Vagina (tissue), 2 donors: ENCODE measurements at regions not wholly inside any gene's neighbourhood (a gene's known extent, or its start where the extent isn't known, plus 50 kb on each side); places are given as distances from the start of the nearest gene placed in this dataset.

ENCODE experiments used
- DNase-seq, 2 donors: peaks; one replicate each; pipeline ENCODE4 v3.0.0-alpha.2; 2017; ENCODE audit errors: extremely low spot score in 2 of 2
- H3K27ac ChIP-seq: fragments of 200-600 bp; sonication (generic); one replicate; pipeline ENCODE4 v1.5.1; 2019
- H3K27me3 ChIP-seq: fragments of 200-600 bp; sonication (generic); one replicate; pipeline ENCODE4 v1.5.1; 2019
- H3K36me3 ChIP-seq, 2 donors: fragments of 200-600 bp; sonication (generic); one replicate each; pipeline ENCODE4 v1.5.1; 2017 to 2019
- H3K4me1 ChIP-seq: fragments of 200-600 bp; sonication (generic); one replicate; pipeline ENCODE4 v1.5.1; 2019
- H3K4me3 ChIP-seq, 2 donors: fragments of 200-600 bp; sonication (generic); 1 replicate in 1 of 2; 2 replicates in 1 of 2; pipeline ENCODE4 v1.5.1; 2016 to 2019
- H3K9me3 ChIP-seq: fragments of 200-600 bp; sonication (generic); one replicate; pipeline ENCODE4 v1.5.1; 2019
- POLR2A ChIP-seq, 2 donors: fragments of 450-650 bp; IDR thresholded peaks; one replicate each; pipeline ENCODE4 v1.6.1; 2017; ENCODE audit warnings: antibody characterized with exemption in 2 of 2, mild to moderate bottlenecking in 2 of 2, moderate library complexity in 2 of 2
- POLR2AphosphoS5 ChIP-seq, 2 donors: sonication (generic); formaldehyde crosslinking; IDR thresholded peaks; one replicate each; pipeline ENCODE4 v1.9.0; 2017; ENCODE audit warnings: antibody characterized with exemption in 2 of 2, mild to moderate bottlenecking in 2 of 2, low read depth in 1 of 2; ENCODE audit not compliant: insufficient read depth in 1 of 2
- intact Hi-C: fragments of 100-400 bp; cut with DNase I; formaldehyde crosslinking; loops from one replicate; pipeline ENCODE4 v1.15.1; 2023
- TF ChIP-seq, protein P1 (sequence below), 3 experiments: fragments of 450-650 bp in 2 of 3; fragments of 200-600 bp in 1 of 3; sonication (generic) in 1 of 3; IDR thresholded peaks; one replicate each; pipeline ENCODE4 v1.5.1; 2017 to 2019; ENCODE audit warnings: antibody characterized with exemption in 3 of 3, mild to moderate bottlenecking in 2 of 3, moderate library complexity in 2 of 3

DNA sequence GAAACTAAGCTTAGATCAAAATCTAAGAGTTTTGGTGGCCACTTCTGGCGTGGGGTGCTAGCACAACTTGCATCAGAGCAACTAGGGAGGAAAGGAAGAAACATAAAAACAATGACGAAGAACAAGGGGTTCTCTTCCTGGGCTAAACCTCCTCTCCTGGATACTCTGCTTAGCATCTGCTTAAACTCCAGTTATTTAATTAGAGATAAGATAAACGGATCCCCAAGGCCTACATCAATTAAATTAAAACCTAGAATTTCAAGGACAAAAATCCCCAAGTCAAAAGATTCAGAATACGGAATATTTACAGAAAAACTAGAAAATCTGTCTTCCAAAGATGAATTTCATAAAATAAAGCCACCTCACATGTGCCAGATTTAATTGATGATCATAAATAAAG is 281.9 kb downstream of the SHOX2 start:
- no peak overlapping the region for H3K4me3 ChIP-seq
- H3K9me3 ChIP-seq, result no peaks in the 10 kb centered on the region
- intact Hi-C loops, result no loop called here
- H3K27me3 ChIP-seq, result no peaks in the 10 kb centered on the region
- DNase-seq, result no peak
- no peak overlapping the region for H3K27ac ChIP-seq
- no peaks in the 10 kb centered on the region for H3K36me3 ChIP-seq
- no peaks in the 10 kb centered on the region for H3K4me1 ChIP-seq
- TF ChIP-seq, protein P1, sequence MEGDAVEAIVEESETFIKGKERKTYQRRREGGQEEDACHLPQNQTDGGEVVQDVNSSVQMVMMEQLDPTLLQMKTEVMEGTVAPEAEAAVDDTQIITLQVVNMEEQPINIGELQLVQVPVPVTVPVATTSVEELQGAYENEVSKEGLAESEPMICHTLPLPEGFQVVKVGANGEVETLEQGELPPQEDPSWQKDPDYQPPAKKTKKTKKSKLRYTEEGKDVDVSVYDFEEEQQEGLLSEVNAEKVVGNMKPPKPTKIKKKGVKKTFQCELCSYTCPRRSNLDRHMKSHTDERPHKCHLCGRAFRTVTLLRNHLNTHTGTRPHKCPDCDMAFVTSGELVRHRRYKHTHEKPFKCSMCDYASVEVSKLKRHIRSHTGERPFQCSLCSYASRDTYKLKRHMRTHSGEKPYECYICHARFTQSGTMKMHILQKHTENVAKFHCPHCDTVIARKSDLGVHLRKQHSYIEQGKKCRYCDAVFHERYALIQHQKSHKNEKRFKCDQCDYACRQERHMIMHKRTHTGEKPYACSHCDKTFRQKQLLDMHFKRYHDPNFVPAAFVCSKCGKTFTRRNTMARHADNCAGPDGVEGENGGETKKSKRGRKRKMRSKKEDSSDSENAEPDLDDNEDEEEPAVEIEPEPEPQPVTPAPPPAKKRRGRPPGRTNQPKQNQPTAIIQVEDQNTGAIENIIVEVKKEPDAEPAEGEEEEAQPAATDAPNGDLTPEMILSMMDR (IDR thresholded peaks at IDR 0.05), result no peak
- TF ChIP-seq POLR2A (IDR thresholded peaks at IDR 0.05) (no peak), POLR2AphosphoS5 (IDR thresholded peaks at IDR 0.05; ENCODE audit: insufficient read depth in 1 of 2, low read depth in 1 of 2) (no peak)

DNA sequence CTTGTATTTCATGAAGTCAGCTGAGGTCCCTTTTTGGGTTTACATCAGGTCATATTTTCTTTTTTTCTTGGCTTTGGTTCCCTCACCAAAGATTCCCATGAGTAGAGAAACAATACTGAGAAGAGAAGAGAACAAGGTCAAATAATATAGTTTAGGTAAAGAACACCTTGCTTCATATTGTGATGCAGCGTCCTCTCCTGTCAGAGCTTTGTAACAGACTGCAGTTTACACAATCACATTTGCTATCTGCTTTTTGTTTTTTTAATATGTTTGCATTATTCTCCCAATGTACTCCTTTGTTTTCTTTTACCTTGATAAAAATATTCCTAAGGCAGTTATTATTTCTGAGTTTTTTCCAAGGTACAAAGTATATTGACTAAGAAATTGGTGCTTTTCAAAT is 283.2 kb downstream of the SHOX2 start:
- Histone ChIP-seq H3K4me3 (no peak overlapping the region), H3K27me3 (no peaks in the 10 kb centered on the region), H3K36me3 (no peaks in the 10 kb centered on the region), H3K4me1 (no peaks in the 10 kb centered on the region), H3K9me3 (no peaks in the 10 kb centered on the region), H3K27ac (no peak overlapping the region)
- TF ChIP-seq POLR2AphosphoS5 (IDR thresholded peaks at IDR 0.05; ENCODE audit: insufficient read depth in 1 of 2, low read depth in 1 of 2), result no peak
- TF ChIP-seq, protein P1 (IDR thresholded peaks at IDR 0.05), result no peak
- intact Hi-C loops, result no loop called here
- DNase-seq, result no peak

DNA sequence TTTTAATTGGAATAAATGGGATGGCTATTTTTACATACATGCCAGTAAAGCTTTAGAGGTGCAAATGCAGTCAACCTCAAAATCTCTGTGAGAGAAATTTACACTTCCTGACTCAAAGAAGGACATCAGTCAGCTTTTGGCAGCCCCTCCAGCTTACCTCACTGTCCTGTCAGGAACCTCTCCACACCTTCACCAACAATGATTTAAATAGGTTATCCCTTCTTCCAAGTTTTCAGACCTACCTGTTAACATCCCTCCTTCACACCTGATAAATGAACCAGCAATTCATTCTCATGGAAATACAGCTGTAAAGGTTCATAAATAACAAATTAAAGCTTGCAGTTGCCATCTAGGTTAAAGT is 286.1 kb downstream of the SHOX2 start:
- TF ChIP-seq POLR2AphosphoS5 (IDR thresholded peaks at IDR 0.05; ENCODE audit: insufficient read depth in 1 of 2, low read depth in 1 of 2) (no peak), POLR2A (IDR thresholded peaks at IDR 0.05) (no peak)
- TF ChIP-seq, protein P1 (IDR thresholded peaks at IDR 0.05), result no peak
- no peak for DNase-seq
- no peak overlapping the region for H3K27ac ChIP-seq
- H3K27me3 ChIP-seq, result no peaks in the 10 kb centered on the region
- H3K9me3 ChIP-seq, result no peaks in the 10 kb centered on the region
- H3K4me1 ChIP-seq, result no peaks in the 10 kb centered on the region
- no peaks in the 10 kb centered on the region for H3K36me3 ChIP-seq
- intact Hi-C loops, result no loop called here
- no peak overlapping the region for H3K4me3 ChIP-seq

DNA sequence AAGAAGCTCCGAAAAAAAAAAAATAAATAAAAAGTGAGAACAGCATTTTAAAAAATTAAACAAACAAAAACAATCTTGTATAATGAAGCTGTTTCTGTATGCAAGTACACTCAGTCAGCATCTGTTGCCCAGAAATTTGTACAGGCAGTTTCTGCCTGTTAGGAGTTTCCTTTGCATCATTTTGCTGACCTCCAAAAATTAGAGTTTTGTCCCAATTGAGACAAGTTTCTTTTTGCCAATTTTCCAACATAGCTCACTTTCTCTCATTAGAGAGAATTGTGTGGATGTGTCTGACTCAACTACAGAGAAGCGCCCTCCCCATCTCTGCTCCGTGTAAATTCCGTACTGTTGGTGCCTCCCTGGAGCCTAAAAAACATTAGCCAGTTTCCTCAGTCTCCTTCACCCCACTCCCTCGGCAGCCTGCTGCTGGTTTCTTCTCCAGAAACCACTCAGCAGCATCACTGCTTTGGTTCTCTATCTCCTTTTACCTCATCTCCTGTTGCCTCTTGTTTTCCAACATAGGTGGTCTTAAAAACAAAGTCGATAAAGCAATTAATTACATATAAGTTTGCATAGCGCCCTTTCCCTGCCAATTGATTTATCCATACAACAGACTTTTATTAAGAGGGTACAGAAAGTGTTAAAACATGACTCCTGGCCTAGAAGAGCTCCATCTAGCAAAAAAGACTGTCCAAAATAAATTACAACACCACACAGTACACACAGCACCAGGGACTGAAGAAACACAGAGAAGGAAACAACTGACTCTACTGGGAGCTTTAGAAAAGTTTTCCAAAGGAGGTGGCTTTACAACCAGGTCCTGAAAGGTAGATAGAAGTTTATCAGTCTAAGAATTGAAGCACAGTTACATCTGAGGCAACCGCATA is 286.7 kb downstream of the SHOX2 start:
- H3K4me1 ChIP-seq, result no peaks in the 10 kb centered on the region
- no peaks in the 10 kb centered on the region for H3K27me3 ChIP-seq
- intact Hi-C loops, result no loop called here
- TF ChIP-seq POLR2A (IDR thresholded peaks at IDR 0.05), result no peak
- TF ChIP-seq, protein P1 (IDR thresholded peaks at IDR 0.05), result no peak
- no peak for TF ChIP-seq POLR2AphosphoS5 (IDR thresholded peaks at IDR 0.05; ENCODE audit: insufficient read depth in 1 of 2, low read depth in 1 of 2)
- H3K9me3 ChIP-seq, result no peaks in the 10 kb centered on the region
- DNase-seq, result no peak
- H3K36me3 ChIP-seq, result no peaks in the 10 kb centered on the region
- no peak overlapping the region for H3K27ac ChIP-seq
- H3K4me3 ChIP-seq, result no peak overlapping the region

DNA sequence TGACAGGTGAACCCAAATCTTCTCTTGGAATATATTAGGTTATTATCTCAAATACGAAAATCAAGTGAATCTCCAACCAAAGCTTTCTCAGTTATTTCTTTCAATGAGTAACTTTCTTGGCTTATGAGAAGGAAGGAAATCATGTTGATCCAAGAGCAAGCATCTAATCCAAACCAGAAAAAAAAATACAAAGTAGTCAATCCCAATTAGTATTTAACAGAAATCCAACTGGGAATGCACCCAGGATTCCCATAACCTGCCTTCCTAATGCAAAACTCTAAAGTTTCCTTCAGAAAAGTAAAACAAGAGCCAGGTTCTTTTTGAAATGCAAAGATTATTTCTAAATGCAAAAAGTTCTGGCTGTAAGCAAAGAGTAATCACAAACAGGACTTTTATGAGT is 289.3 kb downstream of the SHOX2 start:
- Histone ChIP-seq H3K4me1 (no peaks in the 10 kb centered on the region), H3K27ac (no peak overlapping the region), H3K27me3 (no peaks in the 10 kb centered on the region), H3K36me3 (no peaks in the 10 kb centered on the region), H3K4me3 (no peak overlapping the region), H3K9me3 (no peaks in the 10 kb centered on the region)
- TF ChIP-seq, protein P1 (IDR thresholded peaks at IDR 0.05), result no peak
- TF ChIP-seq POLR2AphosphoS5 (IDR thresholded peaks at IDR 0.05; ENCODE audit: insufficient read depth in 1 of 2, low read depth in 1 of 2), result no peak
- TF ChIP-seq POLR2A (IDR thresholded peaks at IDR 0.05), result no peak
- intact Hi-C loops, result no loop called here
- no peak for DNase-seq
